ENCODE measurements at regions not wholly inside any gene's neighbourhood (a gene's known extent, or its start where the extent isn't known, plus 50 kb on each side); places are given as distances from the start of the nearest gene placed in this dataset.

DNA sequence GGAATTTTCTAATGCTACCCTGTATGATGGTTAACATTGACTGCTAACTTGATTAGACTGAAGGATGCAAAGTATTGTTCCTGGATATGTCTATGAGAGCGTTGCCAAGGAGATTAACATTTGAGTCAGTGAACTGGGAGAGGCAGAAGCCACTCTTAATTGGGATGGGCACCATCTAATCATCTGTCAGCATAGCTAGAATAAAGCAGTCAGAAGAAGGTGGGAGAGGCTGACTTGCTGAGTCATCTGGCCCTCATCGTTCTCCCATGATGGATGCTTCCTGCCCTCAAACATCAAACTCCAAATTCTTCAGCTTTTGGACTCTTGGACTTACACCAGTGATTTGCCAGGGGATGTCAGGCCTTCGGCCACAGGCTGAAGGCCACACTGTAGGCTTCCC lies 878.5 kb downstream of the PCDH7 start:
- TF ChIP-seq BHLHE40 (IDR thresholded peaks at IDR 0.05; ENCODE audit: low read depth, low read length) (no peak), NPAS2 (CRISPR knock-in tag; IDR thresholded peaks at IDR 0.05; ENCODE audit: borderline replicate concordance) (no peak), PHF8 (IDR thresholded peaks at IDR 0.05; ENCODE audit: borderline replicate concordance, low read depth) (no peak)
- TF ChIP-seq, protein P1, sequence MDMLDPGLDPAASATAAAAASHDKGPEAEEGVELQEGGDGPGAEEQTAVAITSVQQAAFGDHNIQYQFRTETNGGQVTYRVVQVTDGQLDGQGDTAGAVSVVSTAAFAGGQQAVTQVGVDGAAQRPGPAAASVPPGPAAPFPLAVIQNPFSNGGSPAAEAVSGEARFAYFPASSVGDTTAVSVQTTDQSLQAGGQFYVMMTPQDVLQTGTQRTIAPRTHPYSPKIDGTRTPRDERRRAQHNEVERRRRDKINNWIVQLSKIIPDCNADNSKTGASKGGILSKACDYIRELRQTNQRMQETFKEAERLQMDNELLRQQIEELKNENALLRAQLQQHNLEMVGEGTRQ (IDR thresholded peaks at IDR 0.05), result no peak
